Left ventricle myocardium superior (tissue), 1 donor: ENCODE measurements at regions not wholly inside any gene's neighbourhood (a gene's known extent, or its start where the extent isn't known, plus 50 kb on each side); places are given as distances from the start of the nearest gene placed in this dataset.
"Not testable (repeated sequence)": the region's sequence is repeated elsewhere in the genome, so short reads cannot be mapped to it uniquely, and the experiment has no call there.

ENCODE experiments used
- ATAC-seq: fragments of 200-7000 bp; cut with Tn5 transposase; one replicate; pipeline ENCODE4 v1.9.1; 2020; ENCODE audit warnings: mild to moderate bottlenecking, moderate library complexity
- DNase-seq: peaks from one replicate; pipeline ENCODE4 v3.0.0-alpha.2; 2020
- intact Hi-C: fragments of 100-400 bp; cut with micrococcal nuclease; formaldehyde crosslinking; loops from one replicate; pipeline ENCODE4 v1.11.0; 2022
- donor health status: DM: no; HTN: yes; CAD: no; lungs with severe emphysema.

DNA sequence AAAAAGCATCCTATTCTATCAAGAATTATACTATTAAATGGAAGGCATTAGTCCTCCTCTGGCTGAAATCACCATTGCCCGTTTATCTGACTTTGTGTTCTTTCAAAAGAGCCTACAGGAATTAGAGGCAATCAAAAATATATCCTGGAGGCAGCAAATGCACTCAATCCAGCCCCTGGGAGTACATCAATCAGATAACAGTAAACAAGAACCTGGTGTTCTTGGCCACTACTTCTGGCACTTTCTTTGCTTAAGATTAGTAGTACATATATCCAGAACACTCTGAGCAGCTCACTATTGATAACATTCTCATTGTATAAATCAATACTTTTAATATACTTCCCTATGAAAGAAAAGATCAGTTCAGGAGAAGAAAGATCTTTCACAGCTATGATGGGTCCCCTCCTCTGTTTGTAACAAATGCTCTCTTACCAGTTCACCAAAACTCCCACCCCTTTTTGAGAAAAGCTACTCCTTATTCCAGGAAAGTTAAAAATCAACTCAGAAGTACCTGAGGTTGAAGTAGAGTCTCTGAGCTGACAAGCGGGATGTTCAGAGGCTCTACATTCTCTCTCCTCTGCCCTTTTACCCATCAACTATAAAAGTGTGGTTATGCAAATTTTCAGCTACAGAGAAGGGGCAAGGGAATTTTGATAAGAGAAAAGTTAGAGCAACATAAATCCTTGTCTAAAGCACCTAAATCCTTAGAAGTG lies 176.0 kb downstream of the COX18 start:
- DNase-seq (no peak), ATAC-seq (no peak)
- intact Hi-C loops: no loop called here

DNA sequence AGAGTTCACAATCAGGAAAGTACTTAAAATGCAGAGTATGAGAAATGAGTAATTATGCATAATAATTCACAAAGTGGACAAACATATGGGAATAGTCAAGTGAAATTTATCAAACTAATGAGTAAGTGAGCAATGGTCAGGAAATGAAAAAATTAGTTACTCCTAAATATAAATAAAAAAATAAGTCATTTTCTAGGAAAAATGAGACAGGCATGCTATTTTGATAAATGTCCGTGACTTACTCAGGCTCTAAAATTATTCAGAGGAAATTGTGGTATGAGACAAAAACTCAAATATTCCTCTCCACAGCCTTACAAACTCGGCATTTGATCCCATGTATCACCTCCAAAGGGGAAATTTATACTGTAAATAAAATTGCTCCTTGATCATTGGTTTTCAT lies 181.2 kb downstream of the COX18 start:
- intact Hi-C loops: no loop called here
- DNase-seq: no peak
- ATAC-seq: no peak

DNA sequence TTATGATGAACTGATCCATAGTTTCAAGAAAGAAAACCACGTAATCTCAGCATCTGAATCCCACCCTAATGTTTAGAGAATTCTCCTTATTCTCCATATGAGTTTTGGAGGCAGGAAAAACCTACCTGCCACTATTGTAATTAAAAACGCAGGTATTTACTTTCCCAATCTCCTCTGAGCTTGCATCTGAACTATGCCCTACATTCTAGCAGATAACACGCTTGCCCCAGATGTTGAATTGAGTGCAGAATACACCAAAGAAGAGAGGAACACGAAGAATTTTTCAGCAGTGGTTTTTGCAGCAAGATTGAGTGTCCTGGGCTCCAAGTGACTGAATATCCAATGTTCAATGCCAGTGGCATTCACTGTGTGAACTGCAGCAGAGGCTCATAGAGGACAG lies 182.4 kb downstream of the COX18 start:
- ATAC-seq (no peak), DNase-seq (no peak)
- intact Hi-C loops: no loop called here

DNA sequence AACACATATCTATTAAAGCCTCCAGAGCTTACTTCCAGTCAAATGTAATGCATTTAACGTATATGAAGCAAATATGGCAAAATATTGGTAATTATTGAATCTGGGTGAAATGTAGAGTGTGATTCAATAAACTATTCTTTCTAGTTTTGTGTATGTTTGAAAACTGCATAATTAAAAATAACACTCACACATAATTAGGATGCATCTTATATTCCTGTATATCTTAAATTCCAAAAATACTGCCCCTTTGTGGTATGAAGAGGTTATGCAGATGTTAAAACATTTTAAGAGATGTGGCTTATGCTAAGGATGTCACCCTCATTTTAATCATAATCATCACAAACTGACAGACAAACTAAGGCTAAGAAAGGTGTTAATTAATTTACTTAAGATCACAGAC lies 182.9 kb downstream of the COX18 start:
- ATAC-seq (no peak), DNase-seq (no peak)
- intact Hi-C loops: no loop called here

DNA sequence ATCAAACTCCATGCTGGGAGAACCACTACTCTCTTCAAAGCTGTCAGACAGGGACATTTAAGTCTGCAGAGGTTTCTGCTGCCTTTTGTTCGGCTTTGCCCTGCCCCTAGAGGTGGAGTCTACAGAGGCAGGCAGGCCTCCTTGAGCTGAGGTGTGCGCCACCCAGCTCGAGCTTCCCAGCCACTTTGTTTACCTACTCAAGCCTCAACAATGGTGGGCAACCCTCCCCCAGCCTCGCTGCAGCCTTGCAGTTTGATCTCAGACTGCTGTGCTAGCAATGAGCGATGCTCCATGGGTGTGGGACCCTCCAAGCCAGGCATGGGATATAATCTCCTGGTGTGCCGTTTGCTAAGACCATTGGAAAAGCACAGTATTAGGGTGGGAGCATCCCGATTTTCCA lies 185.3 kb downstream of the COX18 start:
- ATAC-seq, DNase-seq, intact Hi-C loops: not testable (repeated sequence)

DNA sequence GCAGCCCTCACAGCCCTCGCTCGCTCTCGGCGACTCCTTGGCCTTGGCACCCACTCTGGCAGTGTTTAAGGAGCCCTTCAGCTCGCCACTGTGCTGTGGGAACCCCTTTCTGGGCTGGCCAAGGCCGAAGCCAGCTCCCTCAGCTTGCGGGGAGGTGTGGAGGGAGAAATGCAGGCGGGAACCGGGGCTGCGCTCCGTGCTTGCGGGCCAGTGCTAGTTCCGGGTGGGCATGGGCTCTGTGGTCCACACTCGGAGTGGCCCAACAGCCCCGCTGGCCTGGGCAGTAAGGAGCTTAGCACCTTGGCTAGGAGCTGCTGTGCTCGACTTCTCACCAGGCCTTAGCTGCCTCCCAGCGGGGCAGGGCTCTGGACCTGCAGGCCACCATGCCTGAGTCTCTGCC lies 192.6 kb downstream of the COX18 start:
- ATAC-seq: no peak
- no peak for DNase-seq
- intact Hi-C loops: no loop called here

DNA sequence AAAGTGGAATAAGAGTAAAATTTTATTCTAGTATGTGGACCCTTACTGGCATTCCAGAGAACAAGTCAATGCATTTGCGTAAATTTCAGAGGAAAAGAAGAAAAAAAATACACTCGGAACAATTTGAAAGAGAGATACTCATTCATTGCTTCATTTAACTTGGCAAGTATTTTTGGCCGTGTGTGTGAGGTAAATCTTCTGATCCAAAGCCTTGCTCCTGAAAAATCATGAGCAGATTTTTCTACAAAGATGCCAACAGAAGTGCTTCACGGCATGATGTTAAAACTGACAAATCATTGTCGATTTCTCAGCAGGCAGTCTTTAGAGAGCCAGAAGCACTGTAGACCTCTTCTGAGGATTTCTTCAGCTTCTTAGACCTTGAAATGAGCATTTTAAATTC lies 194.0 kb downstream of the COX18 start:
- DNase-seq: no peak
- intact Hi-C loops: no loop called here
- no peak for ATAC-seq

DNA sequence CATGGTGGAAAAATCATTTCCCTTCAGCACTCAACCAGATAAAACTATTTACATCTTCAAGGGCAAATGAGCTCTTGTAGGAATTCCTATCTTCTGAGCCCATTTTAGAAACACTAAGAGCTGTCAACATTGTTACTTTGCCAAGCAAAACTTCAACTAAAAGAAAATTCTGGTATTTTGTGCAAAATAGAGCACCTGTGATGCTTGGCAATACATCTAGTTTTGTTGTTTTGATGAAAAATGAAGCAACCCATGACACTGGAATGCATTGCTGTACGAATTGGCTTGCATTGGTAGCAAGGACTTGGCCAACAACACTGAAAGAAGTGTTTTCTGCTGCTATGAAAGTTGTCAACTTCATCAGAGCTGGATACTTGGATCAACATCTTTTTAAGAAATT lies 194.4 kb downstream of the COX18 start:
- ATAC-seq: peak; percentile 50
- intact Hi-C loops: no loop called here
- DNase-seq: no peak

DNA sequence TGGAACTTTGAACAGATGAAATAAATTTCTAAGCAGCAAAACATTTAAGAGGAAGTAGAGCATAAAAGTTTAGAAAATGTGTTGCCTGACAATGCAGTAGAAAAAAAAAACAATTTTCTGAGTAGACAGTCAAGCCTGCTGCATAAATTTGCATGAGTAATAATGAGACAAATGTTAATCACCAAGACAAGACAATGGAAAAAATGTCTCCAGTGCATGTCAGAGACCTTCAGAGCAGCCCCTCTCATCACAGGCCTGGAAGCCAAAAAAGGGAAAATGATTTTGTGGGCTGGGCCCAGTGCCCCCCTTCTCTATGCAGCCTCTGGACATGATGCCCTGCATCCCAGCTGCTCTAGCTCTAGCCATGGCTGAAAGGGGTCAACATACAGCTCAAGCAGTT lies 204.6 kb downstream of the COX18 start:
- no peak for DNase-seq
- intact Hi-C loops: no loop called here
- no peak for ATAC-seq

DNA sequence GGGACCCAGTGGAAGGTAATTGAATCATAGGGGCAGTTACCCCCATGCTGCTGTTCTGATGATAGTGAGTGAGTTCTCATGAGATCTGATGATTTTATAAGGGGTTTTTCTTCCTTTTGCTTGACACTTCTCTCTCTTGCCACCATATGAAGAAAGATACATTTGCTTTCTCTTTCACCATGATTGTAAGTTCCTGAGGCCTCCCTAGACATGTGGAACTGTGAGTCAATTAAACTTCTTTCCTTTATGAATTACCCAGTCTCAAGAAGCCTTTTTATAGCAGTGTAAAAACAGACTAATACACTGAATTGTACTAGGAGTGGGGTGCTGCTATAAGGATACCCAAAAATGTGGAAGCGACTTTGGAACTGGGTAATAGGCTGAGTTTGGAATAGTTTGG lies 205.2 kb downstream of the COX18 start:
- intact Hi-C loops, DNase-seq, ATAC-seq: not testable (repeated sequence)

DNA sequence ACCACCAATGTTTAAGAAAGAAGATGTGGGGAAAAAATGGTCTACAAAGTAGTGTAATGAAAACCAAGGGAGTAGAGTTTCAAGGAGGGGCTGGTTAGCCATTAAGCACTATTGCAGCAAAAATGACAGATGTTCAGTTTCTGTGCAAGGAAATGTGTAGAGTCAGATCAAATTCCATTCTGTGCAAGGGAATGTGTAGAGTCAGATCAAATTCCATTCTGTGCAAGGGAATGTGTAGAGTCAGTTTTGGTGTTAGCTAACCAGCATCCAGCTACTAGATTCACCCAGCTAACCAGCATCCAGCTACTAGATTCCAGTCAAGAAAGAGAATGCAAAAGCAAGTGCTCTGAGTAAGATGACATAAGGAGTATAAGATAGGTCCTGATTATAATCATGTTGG lies 208.8 kb downstream of the COX18 start:
- DNase-seq: no peak
- intact Hi-C loops: no loop called here
- no peak for ATAC-seq

DNA sequence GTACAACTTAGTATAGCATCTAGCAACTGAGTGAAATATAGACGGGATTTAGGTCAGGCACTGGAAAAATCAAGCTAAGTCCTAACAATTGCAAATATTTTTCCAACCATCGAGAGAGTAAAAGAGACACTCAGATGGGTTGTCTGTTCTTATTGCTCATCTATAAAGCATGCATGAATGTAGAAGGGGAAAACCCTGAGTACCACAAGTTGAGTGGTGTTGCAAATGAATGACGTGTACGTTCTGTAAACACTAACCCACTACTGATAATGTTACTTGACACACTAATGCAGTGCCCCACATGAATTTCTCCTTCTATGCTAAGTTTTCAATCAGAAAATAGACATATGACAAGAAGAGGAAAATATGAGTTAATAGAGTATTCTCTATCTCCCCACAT lies 211.2 kb downstream of the COX18 start:
- intact Hi-C loops: no loop called here
- DNase-seq (no peak), ATAC-seq (no peak)

DNA sequence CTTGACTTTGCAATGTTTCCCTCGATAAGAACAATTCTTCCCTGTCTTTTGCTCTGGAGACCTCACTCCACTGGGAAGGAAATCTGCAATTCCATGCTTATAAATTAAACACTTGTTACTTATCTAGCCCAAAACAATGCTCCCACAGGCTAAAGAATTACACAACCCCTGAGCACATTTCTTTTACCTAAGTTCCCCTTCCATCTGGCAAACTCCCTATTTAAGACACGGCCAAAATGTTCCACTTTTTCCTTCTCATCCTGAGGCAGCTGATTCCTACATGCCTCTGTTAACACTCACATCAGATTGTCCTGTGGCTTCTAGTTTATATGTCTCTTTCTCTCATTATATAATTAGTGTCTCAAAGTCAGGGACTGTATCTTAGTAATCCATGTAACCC lies 211.7 kb downstream of the COX18 start:
- ATAC-seq (peak; percentile 64), DNase-seq (no peak)
- intact Hi-C loops: no loop called here

DNA sequence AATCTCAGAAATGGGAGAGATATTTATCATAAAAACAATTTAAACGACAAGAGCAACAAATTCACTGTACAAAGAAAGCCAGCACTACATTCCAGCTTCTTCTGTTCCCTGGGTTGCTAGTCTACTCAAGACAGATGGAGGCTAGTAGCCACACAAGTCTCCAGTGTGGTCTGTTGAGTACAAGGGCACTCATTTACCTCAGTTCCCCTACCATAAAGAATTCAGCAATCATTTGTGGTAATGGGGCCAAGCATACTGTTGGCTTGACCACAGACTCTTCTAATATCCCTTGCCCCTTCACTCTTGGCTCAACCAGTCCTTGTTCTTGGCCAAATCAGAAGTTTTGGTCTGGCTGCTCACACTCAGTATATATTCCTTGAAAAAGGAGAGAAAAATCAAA lies 212.3 kb downstream of the COX18 start:
- ATAC-seq (no peak), DNase-seq (no peak)
- intact Hi-C loops: no loop called here

DNA sequence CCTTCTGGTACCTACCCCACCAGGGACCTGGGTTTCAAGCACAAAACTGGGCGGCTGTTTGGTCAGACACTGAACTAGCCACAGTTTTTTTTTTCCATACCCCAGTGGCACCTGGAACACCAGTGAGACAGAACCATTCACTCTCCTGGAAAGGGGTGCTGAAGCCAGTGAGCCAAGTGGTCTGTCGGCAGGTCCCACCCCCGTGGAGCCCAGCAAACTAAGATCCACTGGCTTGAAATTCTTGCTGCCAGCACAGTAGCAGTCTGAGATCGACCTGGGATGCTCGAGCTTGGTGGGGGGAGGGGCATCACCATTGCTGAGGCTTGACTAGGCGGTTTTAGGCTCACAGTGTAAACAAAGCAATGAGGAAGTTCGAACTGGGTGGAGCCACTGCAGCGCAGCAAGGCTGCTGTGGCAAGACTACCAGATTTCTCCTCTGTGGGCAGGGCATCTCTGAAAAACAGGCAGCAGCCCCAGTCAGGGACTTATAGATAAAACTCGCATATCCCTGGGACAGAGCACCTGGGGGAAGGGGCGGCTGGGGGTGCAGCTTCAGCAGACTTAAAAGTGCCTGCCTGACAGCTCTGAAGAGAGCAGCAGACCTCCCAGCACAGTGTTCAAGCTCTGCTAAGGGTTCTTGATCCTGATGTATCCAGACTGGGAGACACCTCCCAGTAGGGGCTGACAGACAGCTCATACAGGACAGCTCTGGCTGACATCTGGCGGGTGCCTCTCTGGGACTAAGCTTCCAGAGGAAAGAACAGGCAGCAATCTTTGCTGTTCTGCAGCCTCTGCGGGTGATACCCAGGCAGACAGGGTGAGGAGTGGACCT lies 223.0 kb downstream of the COX18 start:
- DNase-seq (no peak), ATAC-seq (no peak)
- intact Hi-C loops: no loop called here

DNA sequence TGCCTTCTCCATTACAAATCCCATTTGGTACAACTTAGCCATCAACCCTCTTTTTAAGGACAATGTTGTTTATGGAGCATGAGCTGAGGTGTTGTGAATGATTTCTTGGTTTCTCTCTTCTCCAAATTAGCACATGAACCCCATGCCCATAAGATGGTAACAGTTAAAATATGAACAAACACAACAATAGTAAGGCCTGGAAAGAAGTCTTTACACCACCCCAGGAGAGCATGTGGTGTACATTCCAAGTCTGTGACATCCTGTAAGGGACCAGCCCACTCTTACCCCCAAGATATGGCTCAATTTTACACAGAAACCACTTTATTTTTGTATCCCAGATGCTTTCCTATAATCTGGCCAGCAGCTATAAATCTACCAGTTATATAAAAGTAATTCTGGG lies 226.1 kb downstream of the COX18 start:
- DNase-seq: no peak
- intact Hi-C loops: no loop called here
- ATAC-seq: no peak

DNA sequence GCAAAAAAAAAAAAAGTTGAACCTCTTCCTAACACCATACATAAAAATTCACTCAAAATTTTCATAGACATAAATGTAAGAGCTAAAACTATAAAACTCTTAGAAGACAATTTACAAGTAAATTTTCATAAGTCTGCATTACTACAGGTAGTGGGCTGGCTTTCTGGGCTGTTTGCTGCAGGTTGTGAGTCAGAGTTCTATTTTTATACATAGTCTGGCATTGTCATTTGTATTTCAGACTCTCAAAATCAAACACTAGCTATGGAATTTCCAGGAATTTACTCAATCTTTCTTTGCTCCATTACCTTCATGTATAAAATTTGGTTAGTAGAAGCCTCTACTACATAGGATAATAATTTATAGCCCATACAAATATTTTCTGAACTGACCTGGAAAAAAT lies 227.2 kb downstream of the COX18 start:
- DNase-seq (no peak), ATAC-seq (no peak)
- intact Hi-C loops: no loop called here

DNA sequence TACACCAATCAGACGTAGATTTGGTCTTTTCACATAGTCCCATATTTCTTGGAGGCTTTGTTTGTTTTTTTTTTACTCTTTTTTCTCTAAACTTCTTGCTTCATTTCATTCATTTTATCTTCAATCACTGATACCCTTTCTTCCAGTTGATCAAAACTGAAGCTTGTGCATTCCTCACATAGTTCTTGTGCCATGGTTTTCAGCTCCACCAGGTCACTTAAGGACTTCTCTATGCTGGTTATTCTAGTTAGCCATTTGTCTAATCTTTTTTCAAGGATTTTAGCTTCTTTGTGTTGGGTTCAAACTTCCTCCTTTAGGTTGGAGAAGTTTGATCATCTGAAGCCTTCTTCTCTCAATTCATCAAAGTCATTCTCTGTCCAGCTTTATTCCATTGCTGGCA lies 229.3 kb downstream of the COX18 start:
- ATAC-seq, intact Hi-C loops, DNase-seq: not testable (repeated sequence)

DNA sequence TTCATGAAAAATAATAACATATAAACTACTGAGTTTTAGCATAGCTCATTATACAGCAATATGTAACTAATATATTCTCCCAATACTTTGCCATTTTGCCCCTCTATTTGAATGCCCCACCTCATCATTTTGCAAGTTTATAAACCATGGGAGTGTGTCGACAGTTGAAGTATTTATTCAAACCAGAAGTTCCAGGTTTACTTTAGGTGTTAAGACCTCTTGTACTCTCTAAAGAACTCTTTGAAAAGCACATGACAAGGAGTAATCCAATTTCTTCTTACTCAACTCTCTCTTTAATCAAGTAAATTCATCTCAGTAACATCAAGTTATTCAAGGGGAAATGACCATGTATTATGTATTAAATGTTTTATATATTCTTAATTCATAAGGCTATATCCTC lies 240.7 kb downstream of the COX18 start:
- no peak for ATAC-seq
- intact Hi-C loops: no loop called here

DNA sequence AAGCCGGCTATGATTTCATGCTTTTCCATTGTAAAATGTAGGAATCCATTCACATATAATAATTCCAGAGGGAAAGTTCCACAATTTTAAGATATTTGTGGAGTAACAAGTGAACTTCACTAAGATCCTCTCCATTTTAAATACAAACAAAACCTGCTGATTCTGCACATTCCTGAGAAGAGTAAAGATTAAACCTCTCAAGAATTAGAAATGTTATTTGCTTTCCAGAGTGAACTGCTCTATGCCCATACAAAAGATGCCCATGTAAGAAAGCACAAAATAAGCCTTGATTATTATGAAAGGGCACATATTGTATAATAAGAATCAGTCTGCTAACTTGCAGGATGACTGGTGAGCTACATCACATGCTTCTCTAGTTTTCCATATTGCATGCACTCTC lies 241.5 kb downstream of the COX18 start:
- no peak for ATAC-seq
- no peak for DNase-seq
- intact Hi-C loops: no loop called here

More for the DNA sequence above, 240.7 kb downstream of the COX18 start:
- DNase-seq: no peak

DNA sequence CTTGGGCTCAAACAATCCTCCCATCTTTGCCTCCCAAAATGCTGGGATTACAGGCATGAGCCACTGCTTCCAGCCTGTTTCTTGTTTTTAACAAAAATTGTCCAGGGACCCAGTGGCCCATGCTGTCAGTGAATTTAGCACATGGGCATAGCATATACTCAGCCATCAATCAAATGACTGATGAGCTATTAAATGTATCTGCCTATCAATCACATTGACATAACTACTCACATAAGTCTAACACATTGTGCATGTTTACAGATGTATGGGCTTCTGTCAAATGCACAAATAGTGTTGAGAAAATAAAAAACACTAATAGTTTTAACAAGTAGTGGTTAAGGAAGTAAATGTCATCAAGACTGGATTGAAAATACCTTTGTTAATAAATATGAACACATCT lies 249.4 kb downstream of the COX18 start:
- intact Hi-C loops: no loop called here
- no peak for DNase-seq
- ATAC-seq: no peak
